ENCODE measurements at regions not wholly inside any gene's neighbourhood (a gene's known extent, or its start where the extent isn't known, plus 50 kb on each side); places are given as distances from the start of the nearest gene placed in this dataset.

- TF ChIP-seq CTCF (IDR thresholded peaks at IDR 0.05) = no peak
- TF ChIP-seq EP300 (IDR thresholded peaks at IDR 0.05) = no peak
- TF ChIP-seq POLR2A (IDR thresholded peaks at IDR 0.05) = no peak
- TF ChIP-seq POLR2AphosphoS5 (IDR thresholded peaks at IDR 0.05) = no peak
Observed at GRCh38 chr9:99425124-99425523, 203.0 kb downstream of the SEC61B start.
